HG03196 (cell line): ENCODE measurements at regions not wholly inside any gene's neighbourhood (a gene's known extent, or its start where the extent isn't known, plus 50 kb on each side); places are given as distances from the start of the nearest gene placed in this dataset.

Experiments
- ATAC-seq: cut with Tn5 transposase; IDR thresholded peaks from one replicate; pipeline ENCODE4 v1.9.1; 2021; ENCODE audit not compliant: unreplicated experiment

GRCh38 chr20:22789676-22790075 lies 205.3 kb upstream of the FOXA2 start:
- ATAC-seq, result no peak

GRCh38 chr20:22791396-22791795 lies 207.0 kb upstream of the FOXA2 start:
- no peak for ATAC-seq

- no peak for ATAC-seq
Measured at GRCh38 chr20:22791877-22792525, 207.6 kb upstream of the FOXA2 start.

GRCh38 chr20:22794200-22794599 lies 209.8 kb upstream of the FOXA2 start:
- ATAC-seq, result no peak

GRCh38 chr20:22795433-22795832 lies 211.1 kb upstream of the FOXA2 start:
- ATAC-seq, result no peak

GRCh38 chr20:22795871-22796270 lies 211.5 kb upstream of the FOXA2 start:
- no peak for ATAC-seq

GRCh38 chr20:22796469-22797077 lies 212.2 kb upstream of the FOXA2 start:
- ATAC-seq, result no peak

- ATAC-seq, result no peak
Measured at GRCh38 chr20:22797103-22797502, 212.7 kb upstream of the FOXA2 start.

GRCh38 chr20:22799687-22800086 lies 215.3 kb upstream of the FOXA2 start:
- no peak for ATAC-seq

- no peak for ATAC-seq
Measured at GRCh38 chr20:22800129-22800528, 215.8 kb upstream of the FOXA2 start.

- no peak for ATAC-seq
Measured at GRCh38 chr20:22801528-22801927, 217.2 kb upstream of the FOXA2 start.

- ATAC-seq, result no peak
Measured at GRCh38 chr20:22802296-22802695, 217.9 kb upstream of the FOXA2 start.

GRCh38 chr20:22805219-22805618 lies 220.8 kb upstream of the FOXA2 start:
- ATAC-seq, result no peak

- no peak for ATAC-seq
Measured at GRCh38 chr20:22805996-22806395, 221.6 kb upstream of the FOXA2 start.

GRCh38 chr20:22807045-22807444 lies 222.7 kb upstream of the FOXA2 start:
- ATAC-seq, result no peak

- ATAC-seq, result no peak
Measured at GRCh38 chr20:22807646-22808244, 223.4 kb upstream of the FOXA2 start.

- ATAC-seq, result no peak
Measured at GRCh38 chr20:22808628-22809027, 224.3 kb upstream of the FOXA2 start.

GRCh38 chr20:22810030-22810429 lies 225.1 kb upstream of the SSTR4 start:
- no peak for ATAC-seq

- ATAC-seq, result no peak
Measured at GRCh38 chr20:22810626-22811569, 224.2 kb upstream of the SSTR4 start.

- ATAC-seq, result no peak
Measured at GRCh38 chr20:22814471-22815205, 220.5 kb upstream of the SSTR4 start.

- ATAC-seq, result no peak
Measured at GRCh38 chr20:22815206-22815551, 219.9 kb upstream of the SSTR4 start.
